HEK293T (cell line): ENCODE measurements at regions not wholly inside any gene's neighbourhood (a gene's known extent, or its start where the extent isn't known, plus 50 kb on each side); places are given as distances from the start of the nearest gene placed in this dataset.

ENCODE experiments used
- FOXA1 ChIP-seq: fragments of 450-650 bp; IDR thresholded peaks from 2 replicates; pipeline ENCODE4 v1.6.1; 2016; ENCODE audit warnings: mild to moderate bottlenecking
- FOXM1 ChIP-seq: fragments of 450-650 bp; IDR thresholded peaks from 2 replicates; pipeline ENCODE4 v1.6.1; 2017; ENCODE audit warnings: mild to moderate bottlenecking, borderline replicate concordance
- SP1 ChIP-seq: fragments of 450-650 bp; IDR thresholded peaks from 2 replicates; pipeline ENCODE4 v1.6.1; 2017
- SUZ12 ChIP-seq: fragments of 450-650 bp; IDR thresholded peaks from 2 replicates; pipeline ENCODE4 v1.6.1; 2016; ENCODE audit warnings: mild to moderate bottlenecking

GRCh38 chr6:141989706-141989959, 143.1 kb upstream of the GJE1 start:
- TF ChIP-seq FOXA1 (no peak), SUZ12 (no peak), FOXM1 (no peak), SP1 (no peak)
